Left cardiac atrium (tissue), 4 donors: ENCODE measurements at regions not wholly inside any gene's neighbourhood (a gene's known extent, or its start where the extent isn't known, plus 50 kb on each side); places are given as distances from the start of the nearest gene placed in this dataset.
"Not testable (repeated sequence)": the region's sequence is repeated elsewhere in the genome, so short reads cannot be mapped to it uniquely, and the experiment has no call there.

Experiments used
- ATAC-seq, 2 donors: fragments of 200-7000 bp; cut with Tn5 transposase; one replicate each; pipeline ENCODE4 v1.9.1; 2020; ENCODE audit warnings: mild to moderate bottlenecking in 2 of 2, moderate library complexity in 2 of 2
- DNase-seq: peaks from one replicate; pipeline ENCODE4 v3.0.0-alpha.2; 2020
- intact Hi-C, 2 donors: fragments of 100-400 bp; cut with DNase I; formaldehyde crosslinking; loops; one replicate each; pipeline versions ENCODE4 v1.14.1 to v1.15.1; 2022 to 2023
- donor health status: DM: no; HTN: yes; CAD: no.
- donor health status: DM: no; HTN: yes; CAD: no; lungs with severe emphysema.
- donor health status: DM: yes; HTN: yes; CAD: no.
- donor health status: Dilated cardiomyopathy.

DNA sequence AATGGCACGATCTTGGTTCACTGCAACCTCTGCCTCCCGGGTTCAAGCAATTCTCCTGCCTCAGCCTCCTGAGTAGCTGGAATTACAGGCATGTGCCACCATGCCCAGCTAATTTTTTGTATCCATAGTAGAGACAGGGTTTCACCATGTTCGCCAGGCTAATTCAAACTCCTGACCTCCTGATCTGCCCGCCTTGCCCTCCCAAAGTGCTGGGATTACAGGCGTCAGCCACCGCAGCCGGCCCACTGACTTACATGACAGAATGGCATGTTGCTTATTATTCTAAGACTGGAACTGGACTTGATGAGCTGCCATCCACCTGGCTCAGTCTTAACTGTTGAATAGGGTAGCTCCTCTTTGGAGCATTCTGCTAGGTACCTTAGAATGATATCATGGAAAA, 363.6 kb upstream of the CCNH start:
- DNase-seq, intact Hi-C loops, ATAC-seq: not testable (repeated sequence)

DNA sequence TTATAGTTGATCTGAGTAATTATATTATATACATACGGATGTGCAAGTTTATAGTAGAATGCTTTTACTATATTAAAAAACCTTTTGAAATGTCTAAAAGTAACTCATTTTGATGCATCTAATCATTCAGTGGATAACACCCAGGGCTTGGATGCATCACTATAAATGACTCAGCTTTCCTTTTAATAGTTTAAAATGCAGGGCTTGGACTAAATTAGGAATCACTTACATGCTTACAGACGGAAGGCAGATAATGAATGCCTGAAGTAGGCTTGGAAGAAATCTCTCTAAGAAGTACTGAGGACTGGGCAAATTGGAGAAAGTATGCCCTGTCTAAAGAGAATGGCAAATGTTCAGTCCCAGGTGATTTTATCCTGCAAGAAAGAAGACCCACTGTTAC, 362.5 kb upstream of the CCNH start:
- intact Hi-C loops = no loop called here
- DNase-seq (no peak), ATAC-seq (no peak)

DNA sequence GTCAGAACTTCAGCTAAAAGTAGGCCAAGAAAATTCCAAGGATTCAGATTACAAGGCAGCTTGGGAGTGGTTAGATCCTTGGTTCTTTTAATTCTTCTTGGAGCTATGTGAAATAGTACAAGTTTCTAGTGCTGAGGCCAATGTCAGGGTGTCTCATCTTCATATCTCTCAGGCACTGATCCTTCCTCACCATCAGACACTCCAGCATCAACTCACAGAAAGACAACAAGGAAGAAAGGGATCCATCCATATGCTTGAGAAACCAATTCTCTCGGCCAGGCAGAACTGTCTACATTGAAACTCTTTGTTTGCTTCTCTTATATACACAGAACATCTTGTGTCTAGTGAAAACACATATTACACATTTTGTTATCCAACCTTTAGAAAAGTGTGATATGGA, 362.1 kb upstream of the CCNH start:
- no peak for DNase-seq
- no peak for ATAC-seq
- intact Hi-C loops = no loop called here

DNA sequence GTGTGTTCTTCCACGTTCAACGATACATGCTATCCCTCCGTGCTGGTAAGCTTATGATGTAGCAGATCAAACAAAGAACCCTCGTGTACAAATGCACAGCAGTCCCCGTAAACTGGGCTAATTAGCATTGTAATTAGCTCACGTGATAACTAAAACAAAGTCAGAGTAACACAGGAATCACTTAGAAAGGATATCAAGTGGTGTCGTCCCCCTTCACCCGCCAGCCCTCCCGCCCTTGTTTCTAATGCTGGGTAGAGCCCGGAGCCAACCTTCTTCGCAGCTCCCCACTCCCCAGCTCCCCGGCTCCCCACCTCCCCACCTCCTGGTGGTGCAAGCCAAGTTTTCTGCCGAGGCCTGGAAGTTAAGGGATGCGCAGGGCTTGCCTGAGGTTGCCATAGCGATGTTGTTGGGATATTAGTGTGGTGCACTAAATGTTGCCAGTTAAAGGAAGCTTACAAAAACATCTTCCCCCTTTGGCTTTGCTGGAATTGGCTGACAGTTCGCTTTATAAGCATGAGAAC, 357.9 kb upstream of the CCNH start:
- ATAC-seq (no peak), DNase-seq (no peak)
- intact Hi-C loops = no loop called here

DNA sequence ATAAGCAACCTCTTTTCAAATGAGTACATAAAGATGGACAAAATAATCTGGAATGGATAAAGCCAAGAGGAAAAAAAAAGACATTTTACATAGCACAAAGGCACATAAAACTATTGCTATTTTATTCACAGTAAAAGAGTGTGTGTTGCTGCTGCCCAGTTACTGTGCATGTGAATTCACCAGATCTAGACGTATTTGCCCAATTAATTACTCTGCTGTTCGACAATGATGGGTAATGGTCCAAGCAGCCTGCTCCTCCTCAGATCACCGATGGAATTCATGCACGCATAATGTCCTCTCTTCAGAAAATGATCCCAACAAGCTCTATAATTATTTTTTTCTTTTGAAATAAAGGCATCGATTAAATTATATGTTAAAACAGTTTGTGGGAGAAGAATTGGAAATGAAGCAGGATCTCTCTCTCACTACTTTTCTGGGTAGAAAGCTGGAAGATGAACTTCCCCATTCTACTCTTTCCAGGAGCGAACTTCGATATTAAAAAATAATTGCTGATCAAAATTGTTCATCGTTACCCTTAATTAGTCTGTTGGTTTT, 357.4 kb upstream of the CCNH start:
- DNase-seq (no peak), ATAC-seq (no peak)
- intact Hi-C loops = no loop called here

DNA sequence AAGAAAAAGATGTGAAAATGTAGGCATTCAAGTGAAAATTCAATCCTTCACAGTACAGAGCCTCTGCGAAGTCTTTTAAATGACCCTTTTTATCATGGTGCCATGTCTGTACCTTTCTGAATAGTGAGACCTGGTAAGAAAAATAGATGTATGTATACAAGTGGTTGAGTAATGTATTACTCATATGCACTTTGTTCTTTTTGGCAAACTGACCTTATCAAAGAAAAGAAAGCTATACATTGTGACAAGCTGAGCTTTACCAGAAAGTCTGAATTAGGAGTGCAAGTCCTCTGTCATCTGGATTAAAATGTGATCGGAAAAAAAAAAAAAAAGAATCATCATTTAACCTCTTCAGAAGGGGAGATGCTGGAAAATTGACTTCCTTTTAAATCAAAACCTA, 356.4 kb upstream of the CCNH start:
- DNase-seq = no peak
- intact Hi-C loops = no loop called here

DNA sequence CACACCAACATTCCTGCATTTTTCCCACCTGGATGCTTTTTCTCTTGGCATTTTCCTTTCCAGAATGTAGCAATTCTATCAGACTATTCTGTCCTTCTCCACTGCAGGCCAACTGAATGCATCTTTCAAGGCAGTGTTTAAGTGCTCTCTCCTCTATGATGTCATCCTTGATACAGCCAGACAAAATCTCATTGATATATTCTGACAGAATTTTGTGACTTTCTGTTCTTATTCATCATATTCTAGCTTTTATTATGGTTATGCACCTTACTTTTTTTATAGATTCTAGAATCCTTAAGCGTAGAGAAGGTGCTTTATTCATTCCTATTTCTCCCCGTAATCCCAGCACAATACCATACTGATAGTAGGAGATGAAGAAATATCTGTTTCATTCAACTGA, 355.5 kb upstream of the CCNH start:
- DNase-seq (no peak), ATAC-seq (no peak)
- intact Hi-C loops = no loop called here

More for the DNA sequence above, 356.4 kb upstream of the CCNH start:
- ATAC-seq = no peak

DNA sequence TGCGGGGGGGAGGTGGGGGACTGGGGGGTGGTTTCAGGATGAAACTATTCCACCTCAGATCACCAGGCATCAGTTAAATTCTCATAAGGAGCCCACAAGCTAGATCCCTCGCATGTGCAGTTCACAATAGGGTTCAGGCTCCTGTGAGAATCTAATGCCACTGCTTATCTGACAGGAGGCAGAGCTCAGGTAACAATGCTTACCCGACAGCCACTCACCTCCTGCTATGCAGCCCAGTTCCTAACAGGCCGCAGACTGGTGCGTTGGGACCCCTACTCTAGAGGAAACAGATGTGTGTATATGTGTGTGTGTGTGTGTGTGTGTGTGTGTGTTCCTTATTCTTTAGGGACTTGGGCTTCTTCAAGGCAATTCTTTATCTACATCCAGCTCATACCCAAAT, 352.3 kb upstream of the CCNH start:
- intact Hi-C loops = no loop called here
- DNase-seq = no peak

DNA sequence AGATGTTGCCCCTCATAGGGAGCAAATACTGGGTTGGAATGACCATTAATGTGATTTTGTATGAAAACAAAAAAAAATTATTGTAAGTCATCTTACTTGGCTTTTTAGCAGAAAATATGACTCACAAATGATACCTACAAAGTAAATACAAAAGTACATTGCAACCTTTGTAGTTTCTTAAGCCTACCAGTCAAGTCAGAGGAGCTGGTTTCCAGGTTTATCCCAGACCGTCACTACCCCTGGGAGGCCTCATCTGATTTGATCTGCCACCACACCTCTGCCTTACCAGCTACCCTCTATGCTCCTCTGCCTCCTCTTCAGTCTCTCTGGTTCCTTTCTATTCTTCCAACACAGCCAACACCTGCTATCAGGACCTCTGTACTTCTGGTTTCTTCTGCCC, 349.9 kb upstream of the CCNH start:
- ATAC-seq (no peak), DNase-seq (no peak)
- intact Hi-C loops = no loop called here

More for the DNA sequence above, 352.3 kb upstream of the CCNH start:
- ATAC-seq = no peak

DNA sequence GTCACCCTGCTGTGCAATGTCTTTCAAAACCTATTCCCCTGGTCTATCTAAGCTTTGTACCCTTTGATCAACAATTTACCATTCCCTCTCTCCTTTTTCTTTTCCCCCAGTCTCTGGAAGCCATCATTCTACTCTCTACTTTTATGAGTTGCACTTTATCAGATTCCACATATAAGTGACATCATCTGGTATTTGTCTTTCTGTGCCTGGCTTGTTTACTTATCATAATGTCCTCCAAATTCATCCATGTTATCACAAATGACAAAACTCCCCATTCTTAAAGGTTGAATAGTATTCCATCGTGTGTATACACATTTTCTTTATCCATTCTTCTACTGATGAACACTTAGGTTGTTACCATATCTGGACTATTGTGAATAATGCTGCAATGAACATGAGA, 344.2 kb upstream of the CCNH start:
- no peak for DNase-seq
- ATAC-seq = no peak
- intact Hi-C loops = no loop called here

DNA sequence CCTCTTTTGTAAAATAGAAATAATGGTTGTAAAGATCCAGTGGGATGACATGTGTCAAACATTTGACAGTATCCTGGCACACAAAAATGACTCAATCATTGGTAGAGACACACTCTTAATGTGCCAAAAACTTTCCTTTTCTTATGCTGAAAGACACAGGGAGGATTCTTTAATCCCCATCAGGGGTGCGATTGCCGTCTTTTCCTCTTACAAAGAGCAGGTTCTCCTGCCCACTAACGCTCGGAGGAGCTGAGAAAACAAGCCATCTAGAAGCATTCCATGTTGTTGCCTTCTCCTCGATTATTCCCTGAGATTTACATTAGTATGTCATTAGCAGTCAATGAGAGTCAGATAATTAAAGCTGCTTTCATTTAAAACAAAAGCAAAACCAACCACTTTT, 342.6 kb upstream of the CCNH start:
- intact Hi-C loops = no loop called here
- DNase-seq (no peak), ATAC-seq (no peak)

DNA sequence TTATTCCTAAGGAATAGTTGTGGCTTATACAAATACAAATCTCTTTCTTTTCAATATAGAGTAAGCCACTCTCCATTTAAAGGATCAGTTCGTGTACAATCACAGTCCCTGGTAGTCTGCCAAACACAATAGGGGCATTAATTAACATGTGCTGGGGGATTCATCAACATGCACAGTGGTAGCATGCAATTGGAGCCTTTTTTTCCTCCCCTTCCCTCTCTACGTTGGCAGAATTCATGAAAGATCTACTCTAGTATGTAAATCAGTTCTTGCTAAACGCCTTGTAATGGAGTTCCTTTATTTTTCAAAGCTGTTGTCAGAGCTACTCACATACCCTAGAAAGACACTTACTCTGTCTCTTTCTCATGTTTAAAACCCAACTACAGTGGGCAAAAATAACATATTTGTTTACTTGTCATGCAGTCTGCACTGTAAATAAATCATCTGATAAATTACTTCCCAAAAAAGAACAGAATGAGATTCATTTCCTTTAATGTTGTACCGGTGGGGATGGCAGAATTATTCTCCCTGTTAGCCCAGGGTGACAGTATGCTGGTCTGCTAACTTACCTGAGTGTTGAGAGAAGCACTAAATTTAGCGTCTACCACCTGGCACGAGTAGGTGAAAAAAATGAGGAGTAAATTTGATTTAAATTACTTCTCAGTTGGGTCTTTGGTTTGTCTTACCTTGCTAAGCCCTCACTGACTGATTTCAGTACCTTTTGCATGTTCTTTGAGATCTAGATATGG, 341.5 kb upstream of the CCNH start:
- ATAC-seq = no peak
- no peak for DNase-seq
- intact Hi-C loops = no loop called here

DNA sequence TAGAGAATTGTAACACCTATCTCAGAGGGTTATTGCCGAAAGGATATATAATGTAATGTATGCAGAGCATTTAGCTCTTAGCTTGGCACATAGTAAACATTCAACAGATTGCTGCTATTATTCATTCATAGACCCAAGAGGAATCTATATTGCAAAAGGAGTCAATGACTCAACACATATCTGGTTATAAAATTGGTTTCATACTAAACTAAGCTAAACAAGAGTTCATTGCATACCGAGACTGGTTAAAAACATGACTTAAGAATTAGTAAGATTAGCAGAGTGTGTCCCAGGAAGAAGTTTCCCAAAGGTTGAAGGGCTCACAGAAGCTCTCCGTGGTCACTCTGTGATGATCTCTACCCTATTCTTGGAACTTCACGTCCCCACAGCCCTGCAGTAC, 339.6 kb upstream of the CCNH start:
- ATAC-seq = no peak
- intact Hi-C loops = no loop called here

DNA sequence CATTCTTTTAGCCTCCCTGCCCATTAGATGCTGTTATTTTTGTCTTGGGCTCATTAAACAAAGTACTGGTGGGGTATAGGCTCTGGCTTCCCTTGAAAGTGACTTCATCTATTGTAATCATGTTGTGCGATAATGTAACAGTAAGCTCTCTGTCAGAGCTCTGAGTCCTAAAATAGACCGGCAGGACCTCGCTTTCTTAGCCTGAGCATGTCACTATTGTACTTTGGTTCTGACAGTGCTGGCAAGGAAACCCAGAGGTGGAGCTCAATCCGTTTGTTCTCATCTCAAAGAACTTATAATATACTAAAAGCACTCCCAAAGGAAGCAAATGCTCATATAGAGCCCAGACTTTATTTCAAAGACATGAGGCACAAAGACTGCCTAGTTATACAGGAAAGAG, 339.1 kb upstream of the CCNH start:
- intact Hi-C loops = no loop called here
- ATAC-seq = no peak
- DNase-seq = no peak

More for the DNA sequence above, 339.6 kb upstream of the CCNH start:
- DNase-seq = no peak

DNA sequence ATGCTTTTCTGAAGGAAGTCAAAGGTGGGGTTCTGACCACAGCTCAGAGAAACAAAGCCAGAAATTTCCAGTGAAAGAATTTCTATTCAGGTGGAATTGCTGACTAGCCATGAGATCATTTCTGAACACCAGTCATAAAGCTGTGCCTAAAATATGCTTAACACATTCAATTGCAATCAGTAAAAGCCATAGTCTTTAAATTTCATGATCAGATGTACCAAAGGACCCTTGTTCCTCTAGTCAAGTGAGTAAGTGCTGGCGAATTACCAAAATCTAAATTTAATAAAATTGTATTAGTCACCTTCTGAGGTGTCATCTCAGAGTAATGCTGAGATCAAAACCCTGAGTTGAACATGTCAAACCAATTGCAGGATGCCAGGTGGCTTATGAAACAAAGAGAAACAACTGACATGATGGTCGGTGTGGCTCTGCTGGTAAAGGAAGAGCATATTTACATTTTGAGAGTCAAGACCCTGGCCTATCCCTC, 334.2 kb upstream of the CCNH start:
- no peak for DNase-seq
- intact Hi-C loops = no loop called here
- no peak for ATAC-seq

DNA sequence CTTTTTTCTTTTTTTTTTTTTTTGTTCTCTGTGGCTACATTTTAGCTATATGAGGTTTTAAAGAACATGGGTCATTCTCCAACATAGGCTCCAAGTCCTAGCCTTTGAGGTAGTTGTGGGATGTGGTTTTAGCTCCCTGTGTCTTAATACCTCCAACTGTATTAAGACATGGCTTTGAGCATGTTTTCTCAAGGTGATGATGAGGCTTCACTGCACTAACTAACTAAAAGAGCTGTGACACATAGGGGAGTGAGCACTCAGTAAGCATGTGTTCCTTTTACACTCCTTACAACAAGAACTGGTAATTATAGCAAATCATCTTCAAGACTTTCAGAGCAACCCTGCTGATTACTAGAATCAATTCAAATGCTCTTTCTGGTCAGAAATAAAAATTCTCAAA, 333.6 kb upstream of the CCNH start:
- intact Hi-C loops = no loop called here
- DNase-seq (no peak), ATAC-seq (no peak)

DNA sequence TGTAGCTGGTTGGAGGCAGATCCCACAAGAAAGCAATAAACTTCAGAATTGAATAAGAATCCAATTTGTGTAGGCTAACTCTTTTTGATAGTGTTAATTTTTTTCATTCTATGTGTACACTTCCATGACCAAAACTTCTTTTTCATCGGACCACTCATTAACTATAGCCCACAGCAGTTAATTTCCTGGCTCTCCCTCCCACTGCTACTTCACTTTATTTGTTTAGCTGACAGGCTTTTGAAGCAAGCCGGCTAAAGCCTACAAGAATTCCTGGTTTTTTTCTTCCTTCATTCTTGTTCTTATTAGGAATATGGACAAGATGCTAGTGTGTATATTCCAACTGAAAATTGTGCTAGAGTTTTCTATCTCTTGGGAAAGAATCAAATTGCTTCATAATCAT, 329.2 kb upstream of the CCNH start:
- DNase-seq (no peak), ATAC-seq (no peak)
- intact Hi-C loops = no loop called here

DNA sequence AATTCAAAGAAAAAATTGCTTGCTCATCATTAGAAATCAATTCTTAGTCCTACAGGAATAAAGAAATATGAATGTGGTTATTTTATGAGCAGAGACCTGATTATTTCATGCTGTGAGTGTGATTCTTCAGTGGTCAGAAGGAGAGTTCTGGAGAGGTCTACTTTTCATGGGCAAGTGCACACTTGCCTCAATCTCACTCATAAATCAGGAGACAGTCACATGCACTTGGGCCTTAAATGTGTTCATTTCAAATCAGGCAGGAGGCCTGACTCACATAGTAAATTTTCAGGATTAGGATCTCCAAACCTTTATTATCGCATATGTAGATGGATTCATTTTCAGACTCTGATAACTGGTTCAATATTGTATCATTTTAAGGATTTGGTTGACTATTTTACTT, 323.2 kb upstream of the CCNH start:
- no peak for ATAC-seq
- intact Hi-C loops = no loop called here
- no peak for DNase-seq

DNA sequence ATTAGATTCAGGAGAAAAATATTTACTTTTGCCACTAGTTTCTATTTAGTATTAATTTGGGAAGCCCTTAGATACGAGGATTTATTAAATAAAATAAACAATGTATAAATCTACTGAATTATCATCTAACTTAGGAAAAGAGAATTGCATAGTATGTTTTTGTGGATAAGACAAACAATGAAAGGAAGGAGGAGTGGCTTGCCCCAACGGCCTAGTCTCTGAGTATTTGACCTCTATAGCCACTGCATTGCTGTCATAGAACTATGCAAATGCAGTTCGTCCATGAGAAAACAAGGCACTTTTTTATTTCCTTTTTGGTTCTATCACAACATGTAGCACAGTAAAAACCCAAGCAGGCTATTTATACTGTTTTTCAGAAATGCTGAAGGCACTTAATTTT, 321.2 kb upstream of the CCNH start:
- intact Hi-C loops = no loop called here
- no peak for ATAC-seq
- DNase-seq = no peak

DNA sequence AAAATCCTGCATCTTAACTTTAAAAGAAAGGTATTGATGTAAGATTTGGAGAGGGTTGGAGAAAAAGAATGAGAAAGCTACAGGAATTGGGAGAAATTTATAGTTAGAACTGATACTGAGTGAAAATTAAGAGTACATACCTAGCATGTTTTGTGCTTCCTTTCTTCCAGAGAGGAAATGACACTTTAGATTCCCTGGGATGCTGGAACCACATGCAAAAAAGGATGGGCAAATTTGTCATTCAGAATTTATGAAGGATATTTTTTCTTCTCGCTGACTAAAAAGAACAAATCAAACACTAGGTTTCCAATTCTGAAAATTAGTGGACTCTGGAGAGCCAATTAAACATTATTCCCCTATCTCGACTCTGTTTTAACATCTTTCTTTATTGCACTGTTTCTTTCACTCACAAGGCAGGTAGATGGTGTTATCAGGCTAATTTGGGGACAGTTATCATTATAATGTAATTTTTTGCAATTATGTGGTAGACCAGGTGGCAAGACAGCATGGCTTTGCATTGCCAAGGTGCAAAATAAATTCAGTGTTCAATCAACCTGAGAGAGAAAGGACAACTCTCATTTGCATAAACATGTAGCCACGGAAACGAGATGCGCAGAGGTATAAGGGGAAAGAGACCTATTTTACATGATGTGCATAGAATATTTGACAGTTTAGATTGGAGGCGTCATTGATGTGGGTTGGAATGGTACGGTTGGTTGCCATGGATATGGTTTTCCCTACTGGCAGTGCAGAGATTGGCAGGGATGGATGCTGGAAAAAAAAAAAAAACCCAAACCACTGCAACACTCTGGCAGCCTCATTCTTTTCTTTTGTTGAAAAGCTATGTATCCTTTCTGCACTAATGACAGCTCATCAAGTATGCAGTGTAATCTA, 320.4 kb upstream of the CCNH start:
- DNase-seq = no peak
- no peak for ATAC-seq
- intact Hi-C loops = no loop called here
